Adrenal gland (tissue), 5 donors: ENCODE measurements at regions not wholly inside any gene's neighbourhood (a gene's known extent, or its start where the extent isn't known, plus 50 kb on each side); places are given as distances from the start of the nearest gene placed in this dataset.

Source experiments
- CTCF ChIP-seq, 6 experiments: fragments of 450-650 bp in 4 of 6; fragments of 200-600 bp in 2 of 6; sonication (generic) in 1 of 6; IDR thresholded peaks; 1 replicate in 5 of 6; 2 replicates in 1 of 6; pipeline versions ENCODE4 v1.5.1 to v1.8.0; 2016 to 2021; ENCODE audit warnings: antibody characterized with exemption in 6 of 6, mild to moderate bottlenecking in 2 of 6, moderate library complexity in 1 of 6
- POLR2A ChIP-seq, 2 donors: fragments of 450-650 bp; IDR thresholded peaks; one replicate each; pipeline ENCODE4 v1.6.1; 2017; ENCODE audit warnings: antibody characterized with exemption in 2 of 2, mild to moderate bottlenecking in 2 of 2, moderate library complexity in 1 of 2
- donor health status: DM: no; HTN: no; CAD: no.

- no peak for TF ChIP-seq CTCF (IDR thresholded peaks at IDR 0.05)
- no peak for TF ChIP-seq POLR2A (IDR thresholded peaks at IDR 0.05)
Observed at GRCh38 chr7:109318136-109318535, 748.5 kb downstream of the DNAJB9 start.
